ENCODE measurements at regions not wholly inside any gene's neighbourhood (a gene's known extent, or its start where the extent isn't known, plus 50 kb on each side); places are given as distances from the start of the nearest gene placed in this dataset.

DNA sequence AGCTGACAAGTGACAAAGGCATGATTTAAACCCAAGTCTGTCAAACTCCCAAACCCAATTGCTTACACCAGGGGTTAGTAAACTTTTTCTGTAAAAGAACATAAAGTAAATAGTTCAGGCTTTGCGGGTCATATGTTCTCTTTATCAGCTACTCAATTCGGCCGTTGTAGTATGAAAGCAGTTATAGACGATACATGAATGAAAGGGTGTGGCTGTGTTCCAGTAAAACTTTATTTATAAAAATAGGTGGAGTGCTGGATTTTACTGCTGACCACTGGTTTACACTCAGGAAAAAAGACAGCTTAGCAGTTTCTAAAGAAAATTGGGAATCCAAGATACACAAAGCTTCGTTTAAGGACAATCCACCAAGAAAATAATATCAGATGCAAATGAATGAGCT, 124.3 kb upstream of the BCL9 start:
- H3K27ac ChIP-seq, result no peak overlapping the region
- TF ChIP-seq ZFX (IDR thresholded peaks at IDR 0.05), result no peak
- TF ChIP-seq, protein P1, sequence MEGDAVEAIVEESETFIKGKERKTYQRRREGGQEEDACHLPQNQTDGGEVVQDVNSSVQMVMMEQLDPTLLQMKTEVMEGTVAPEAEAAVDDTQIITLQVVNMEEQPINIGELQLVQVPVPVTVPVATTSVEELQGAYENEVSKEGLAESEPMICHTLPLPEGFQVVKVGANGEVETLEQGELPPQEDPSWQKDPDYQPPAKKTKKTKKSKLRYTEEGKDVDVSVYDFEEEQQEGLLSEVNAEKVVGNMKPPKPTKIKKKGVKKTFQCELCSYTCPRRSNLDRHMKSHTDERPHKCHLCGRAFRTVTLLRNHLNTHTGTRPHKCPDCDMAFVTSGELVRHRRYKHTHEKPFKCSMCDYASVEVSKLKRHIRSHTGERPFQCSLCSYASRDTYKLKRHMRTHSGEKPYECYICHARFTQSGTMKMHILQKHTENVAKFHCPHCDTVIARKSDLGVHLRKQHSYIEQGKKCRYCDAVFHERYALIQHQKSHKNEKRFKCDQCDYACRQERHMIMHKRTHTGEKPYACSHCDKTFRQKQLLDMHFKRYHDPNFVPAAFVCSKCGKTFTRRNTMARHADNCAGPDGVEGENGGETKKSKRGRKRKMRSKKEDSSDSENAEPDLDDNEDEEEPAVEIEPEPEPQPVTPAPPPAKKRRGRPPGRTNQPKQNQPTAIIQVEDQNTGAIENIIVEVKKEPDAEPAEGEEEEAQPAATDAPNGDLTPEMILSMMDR (conservative IDR thresholded peaks at IDR 0.05), result no peak

DNA sequence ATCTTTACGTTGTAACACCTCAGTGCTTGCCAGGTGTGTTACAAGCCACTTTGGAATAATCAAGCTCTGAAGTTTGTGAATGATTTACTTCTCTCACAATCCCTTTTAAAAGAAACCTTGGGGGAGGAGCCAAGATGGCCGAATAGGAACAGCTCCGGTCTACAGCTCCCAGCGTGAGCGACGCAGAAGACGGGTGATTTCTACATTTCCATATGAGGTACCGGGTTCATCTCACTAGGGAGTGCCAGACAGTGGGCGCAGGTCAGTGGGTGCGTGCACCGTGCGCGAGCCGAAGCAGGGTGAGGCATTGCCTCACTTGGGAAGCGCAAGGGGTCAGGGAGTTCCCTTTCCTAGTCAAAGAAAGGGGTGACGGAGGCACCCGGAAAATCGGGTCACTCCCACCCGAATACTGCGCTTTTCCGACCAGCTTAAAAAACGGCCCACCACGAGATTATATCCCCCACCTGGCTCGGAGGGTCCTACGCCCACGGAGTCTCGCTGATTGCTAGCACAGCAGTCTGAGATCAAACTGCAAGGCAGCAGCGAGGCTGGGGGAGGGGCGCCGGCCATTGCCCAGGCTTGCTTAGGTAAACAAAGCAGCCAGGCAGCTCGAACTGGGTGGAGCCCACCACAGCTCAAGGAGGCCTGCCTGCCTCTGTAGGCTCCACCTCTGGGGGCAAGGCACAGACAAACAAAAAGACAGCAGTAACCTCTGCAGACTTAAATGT, 118.0 kb upstream of the BCL9 start:
- H3K27ac ChIP-seq, result peak overlapping the region; percentile 39

DNA sequence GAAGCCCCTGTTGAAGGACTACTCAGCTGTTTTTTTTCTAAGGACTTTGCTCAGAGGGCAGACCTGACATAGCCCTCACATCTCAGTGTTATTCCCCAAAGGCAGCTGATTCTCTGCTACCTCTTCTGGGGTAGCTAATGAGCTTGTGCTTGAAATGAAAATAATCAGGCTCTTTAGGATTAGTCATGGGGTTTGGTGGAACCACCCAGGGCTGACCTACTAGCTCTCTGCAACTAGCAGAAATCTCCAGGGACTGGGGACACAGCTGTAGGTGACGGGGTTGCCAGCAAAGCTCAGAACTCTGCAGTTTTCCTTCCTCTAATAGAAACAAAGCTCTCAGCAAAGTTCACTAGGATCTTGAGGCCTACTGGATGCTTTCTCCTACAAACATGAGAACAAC, 106.4 kb upstream of the BCL9 start:
- H3K27ac ChIP-seq, result no peak overlapping the region
- TF ChIP-seq, protein P1 (conservative IDR thresholded peaks at IDR 0.05), result no peak
- no peak for TF ChIP-seq ZFX (IDR thresholded peaks at IDR 0.05)

DNA sequence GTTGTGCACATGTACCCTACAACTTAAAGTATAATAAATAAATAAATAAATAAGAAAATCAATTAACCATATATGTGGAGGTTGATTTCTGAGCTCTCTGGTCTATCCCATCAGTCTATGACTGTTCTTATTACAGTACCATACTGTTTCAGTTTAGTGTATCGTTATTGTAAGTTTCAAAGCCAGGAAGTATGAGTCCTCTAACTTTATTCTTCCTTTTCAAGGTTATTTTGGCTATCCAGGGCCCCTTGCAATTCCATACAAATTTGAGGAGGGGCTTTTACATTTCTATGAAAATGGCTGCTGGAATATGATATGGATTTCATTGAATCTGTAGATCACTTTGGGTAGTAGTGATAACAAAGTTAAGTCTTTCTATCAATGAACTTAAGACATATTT, 96.9 kb upstream of the BCL9 start:
- no peak for TF ChIP-seq ZFX (IDR thresholded peaks at IDR 0.05)
- TF ChIP-seq, protein P1 (conservative IDR thresholded peaks at IDR 0.05), result no peak
- H3K27ac ChIP-seq, result no peak overlapping the region

DNA sequence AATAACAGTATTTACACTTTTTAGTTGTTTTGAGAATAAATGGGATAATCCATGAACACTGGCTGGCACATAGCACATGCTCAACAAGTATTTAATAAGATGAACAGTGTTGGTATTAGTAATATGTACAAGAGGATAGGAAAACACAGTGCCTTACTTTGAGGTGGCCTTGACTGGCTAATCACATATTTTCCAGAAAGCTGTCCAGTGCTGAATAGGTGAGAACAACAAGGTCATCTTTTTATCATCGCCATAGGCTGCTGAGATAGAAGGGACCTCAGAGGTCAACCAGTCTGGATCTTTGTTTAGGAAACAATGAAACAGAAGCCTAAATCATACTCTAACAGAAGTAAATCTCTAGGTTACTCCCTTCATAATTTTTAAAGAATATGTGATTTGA, 89.7 kb upstream of the BCL9 start:
- TF ChIP-seq, protein P1 (conservative IDR thresholded peaks at IDR 0.05), result no peak
- TF ChIP-seq ZFX (IDR thresholded peaks at IDR 0.05), result no peak
- H3K27ac ChIP-seq, result no peak overlapping the region

DNA sequence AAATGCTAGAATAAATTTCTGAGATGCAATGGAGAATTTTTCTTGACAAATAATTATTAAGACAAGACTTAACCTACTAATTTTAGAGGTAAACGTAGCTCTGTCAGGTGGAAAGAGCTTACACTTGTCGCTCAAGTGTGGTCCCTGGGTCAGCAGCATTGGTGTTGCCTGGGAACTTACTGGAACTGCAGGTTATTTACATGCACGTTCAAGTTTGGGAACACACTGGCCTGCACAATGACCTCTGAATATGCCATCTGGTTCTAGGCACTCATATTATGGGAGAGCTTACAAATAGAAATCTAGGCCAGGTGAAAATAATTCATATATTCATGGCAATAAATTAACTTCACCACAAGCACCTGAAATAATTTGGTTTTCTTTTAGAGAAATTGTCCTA, 88.5 kb upstream of the BCL9 start:
- H3K27ac ChIP-seq, result no peak overlapping the region
- no peak for TF ChIP-seq ZFX (IDR thresholded peaks at IDR 0.05)
- TF ChIP-seq, protein P1 (conservative IDR thresholded peaks at IDR 0.05), result no peak

DNA sequence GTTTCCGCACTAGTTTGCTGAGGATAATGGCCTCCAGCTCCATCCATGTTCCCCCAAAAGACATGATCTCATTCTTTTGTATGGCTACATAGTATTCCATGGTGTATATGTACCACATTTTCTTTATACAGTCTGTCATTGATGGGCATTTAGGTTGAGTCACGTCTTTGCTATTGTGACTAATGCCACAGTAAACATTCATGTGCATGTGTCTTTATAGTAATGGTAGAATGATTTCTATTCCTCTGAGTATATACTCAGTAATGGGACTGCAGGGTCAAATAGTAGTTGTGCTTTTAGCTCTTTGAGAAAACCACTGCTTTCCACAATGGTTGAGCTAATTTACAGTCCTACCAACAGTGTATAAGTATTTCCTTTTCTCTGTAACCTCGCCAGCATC, 78.3 kb upstream of the BCL9 start:
- TF ChIP-seq, protein P1 (conservative IDR thresholded peaks at IDR 0.05), result no peak
- no peak for TF ChIP-seq ZFX (IDR thresholded peaks at IDR 0.05)
- no peak overlapping the region for H3K27ac ChIP-seq

DNA sequence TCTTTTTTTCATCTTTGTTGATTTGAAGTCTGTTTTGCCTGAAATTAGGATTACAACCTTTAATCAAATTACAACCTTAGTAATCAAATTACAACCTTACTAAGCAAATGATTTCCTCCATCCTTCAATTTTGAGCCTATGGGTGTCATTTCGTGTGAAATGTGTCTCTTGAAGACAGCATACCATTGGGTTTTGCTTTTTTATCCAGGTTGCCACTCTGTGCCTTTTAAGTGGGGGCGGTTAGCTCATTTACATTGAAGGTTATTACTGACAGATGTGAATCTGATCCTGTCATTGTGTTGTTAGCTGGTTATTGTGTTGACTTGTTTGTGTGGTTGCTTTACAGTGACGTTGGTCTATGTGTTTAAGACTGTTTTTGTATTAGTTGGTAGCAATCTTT, 74.8 kb upstream of the BCL9 start:
- no peak for TF ChIP-seq ZFX (IDR thresholded peaks at IDR 0.05)
- H3K27ac ChIP-seq, result no peak overlapping the region

Measured in C4-2B (cell line).